ENCODE measurements at regions not wholly inside any gene's neighbourhood (a gene's known extent, or its start where the extent isn't known, plus 50 kb on each side); places are given as distances from the start of the nearest gene placed in this dataset.
A peak's percentile ranks its signal among the peaks of the same experiment; 100 is the strongest.
"Not testable (repeated sequence)": the region's sequence is repeated elsewhere in the genome, so short reads cannot be mapped to it uniquely, and the experiment has no call there.

DNA sequence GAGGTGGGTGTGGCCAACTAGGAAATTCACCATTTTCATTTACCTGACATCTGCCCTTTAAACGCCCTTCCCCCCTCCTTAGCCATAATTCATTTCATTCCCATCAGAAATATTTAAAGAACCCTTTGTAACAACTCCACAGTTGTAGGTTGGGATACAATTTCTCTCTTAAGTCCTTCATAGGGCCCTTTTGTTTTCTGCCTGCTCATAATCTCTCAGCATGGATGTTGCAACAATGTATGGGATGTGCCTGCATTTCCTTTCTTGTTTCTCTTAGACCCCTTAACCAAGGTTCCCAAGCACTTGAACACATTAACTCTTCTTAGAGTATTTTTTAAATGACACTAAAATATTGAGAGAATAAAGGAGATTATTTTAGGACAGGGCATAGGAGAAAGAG, 51.7 kb upstream of the MYO10 start:
- no peak for TF ChIP-seq ZNF70 (CRISPR knock-in tag; IDR thresholded peaks at IDR 0.05)
- TF ChIP-seq, protein P1, sequence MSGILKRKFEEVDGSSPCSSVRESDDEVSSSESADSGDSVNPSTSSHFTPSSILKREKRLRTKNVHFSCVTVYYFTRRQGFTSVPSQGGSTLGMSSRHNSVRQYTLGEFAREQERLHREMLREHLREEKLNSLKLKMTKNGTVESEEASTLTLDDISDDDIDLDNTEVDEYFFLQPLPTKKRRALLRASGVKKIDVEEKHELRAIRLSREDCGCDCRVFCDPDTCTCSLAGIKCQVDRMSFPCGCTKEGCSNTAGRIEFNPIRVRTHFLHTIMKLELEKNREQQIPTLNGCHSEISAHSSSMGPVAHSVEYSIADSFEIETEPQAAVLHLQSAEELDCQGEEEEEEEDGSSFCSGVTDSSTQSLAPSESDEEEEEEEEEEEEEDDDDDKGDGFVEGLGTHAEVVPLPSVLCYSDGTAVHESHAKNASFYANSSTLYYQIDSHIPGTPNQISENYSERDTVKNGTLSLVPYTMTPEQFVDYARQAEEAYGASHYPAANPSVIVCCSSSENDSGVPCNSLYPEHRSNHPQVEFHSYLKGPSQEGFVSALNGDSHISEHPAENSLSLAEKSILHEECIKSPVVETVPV (CRISPR knock-in tag; IDR thresholded peaks at IDR 0.05) = no peak
- TF ChIP-seq ISL1 (CRISPR knock-in tag; IDR thresholded peaks at IDR 0.05) = no peak
- no peak for TF ChIP-seq OSR1 (CRISPR knock-in tag; IDR thresholded peaks at IDR 0.05)
- TF ChIP-seq ARNTL (CRISPR knock-in tag; IDR thresholded peaks at IDR 0.05; ENCODE audit: borderline replicate concordance, low read depth) = no peak
- no peak for TF ChIP-seq ZFP30 (CRISPR knock-in tag; IDR thresholded peaks at IDR 0.05)
- TF ChIP-seq RARB (CRISPR knock-in tag; IDR thresholded peaks at IDR 0.05) = no peak
- TF ChIP-seq PPARA (CRISPR knock-in tag; IDR thresholded peaks at IDR 0.05; ENCODE audit: borderline replicate concordance) = no peak
- TF ChIP-seq TCF4 (CRISPR knock-in tag; IDR thresholded peaks at IDR 0.05; ENCODE audit: borderline replicate concordance) = no peak
- ATAC-seq = no peak

DNA sequence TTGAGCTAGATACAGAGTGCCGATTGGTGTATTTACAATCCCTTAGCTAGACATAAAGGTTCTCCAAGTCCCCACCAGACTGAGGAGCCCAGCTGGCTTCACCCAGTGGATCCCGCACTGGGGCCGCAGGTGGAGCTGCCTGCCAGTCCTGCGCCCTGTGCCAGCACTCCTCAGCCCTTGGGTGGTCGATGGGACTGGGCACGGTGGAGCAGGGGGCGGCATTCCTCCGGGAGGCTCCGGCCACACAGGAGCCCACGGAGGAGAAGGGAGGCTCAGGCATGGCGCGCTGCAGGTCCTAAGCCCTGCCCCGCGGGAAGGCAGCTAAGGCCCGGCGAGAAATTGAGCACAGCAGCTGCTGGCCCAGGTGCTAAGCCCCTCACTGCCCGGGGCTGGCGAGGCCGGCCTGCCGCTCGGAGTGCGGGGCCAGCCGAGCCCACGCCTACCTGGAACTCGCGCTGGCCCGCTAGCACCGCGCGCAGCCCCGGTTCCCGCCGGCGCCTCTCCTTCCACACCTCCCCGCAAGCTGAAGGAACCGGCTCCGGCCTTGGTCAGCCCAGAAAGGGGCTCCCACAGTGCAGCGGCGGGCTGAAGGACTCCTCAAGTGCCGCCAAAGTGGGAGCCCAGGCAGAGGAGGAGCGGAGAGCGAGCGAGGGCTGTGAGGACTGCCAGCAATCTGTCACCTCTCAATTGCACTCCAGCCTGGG, 54.9 kb upstream of the MYO10 start:
- not testable (repeated sequence) for ATAC-seq

DNA sequence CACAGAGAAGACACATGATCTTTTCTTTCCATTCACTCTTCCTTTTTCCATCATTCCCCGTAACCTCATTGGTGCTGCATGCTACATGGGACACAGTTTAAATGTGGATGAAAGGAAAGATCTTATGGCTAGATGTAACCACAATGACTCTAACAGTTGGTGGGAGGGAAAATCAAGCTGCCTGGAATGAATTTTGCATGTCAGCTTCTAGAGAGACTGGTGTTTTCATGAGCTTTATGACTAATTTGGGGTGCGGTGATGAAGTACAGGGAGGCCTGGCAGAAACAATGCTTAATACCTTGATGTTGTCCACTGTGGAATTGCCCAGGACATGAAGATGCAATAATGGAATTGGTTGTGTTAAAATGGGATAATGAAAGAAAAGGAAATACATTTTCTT, 55.9 kb upstream of the MYO10 start:
- peak; percentile 49 for ATAC-seq
- TF ChIP-seq BACH2 (CRISPR knock-in tag; IDR thresholded peaks at IDR 0.05; ENCODE audit: borderline replicate concordance) = no peak
- TF ChIP-seq TCF4 (CRISPR knock-in tag; IDR thresholded peaks at IDR 0.05; ENCODE audit: borderline replicate concordance) = no peak
- TF ChIP-seq, protein P2, sequence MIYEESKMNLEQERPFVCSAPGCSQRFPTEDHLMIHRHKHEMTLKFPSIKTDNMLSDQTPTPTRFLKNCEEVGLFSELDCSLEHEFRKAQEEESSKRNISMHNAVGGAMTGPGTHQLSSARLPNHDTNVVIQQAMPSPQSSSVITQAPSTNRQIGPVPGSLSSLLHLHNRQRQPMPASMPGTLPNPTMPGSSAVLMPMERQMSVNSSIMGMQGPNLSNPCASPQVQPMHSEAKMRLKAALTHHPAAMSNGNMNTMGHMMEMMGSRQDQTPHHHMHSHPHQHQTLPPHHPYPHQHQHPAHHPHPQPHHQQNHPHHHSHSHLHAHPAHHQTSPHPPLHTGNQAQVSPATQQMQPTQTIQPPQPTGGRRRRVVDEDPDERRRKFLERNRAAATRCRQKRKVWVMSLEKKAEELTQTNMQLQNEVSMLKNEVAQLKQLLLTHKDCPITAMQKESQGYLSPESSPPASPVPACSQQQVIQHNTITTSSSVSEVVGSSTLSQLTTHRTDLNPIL (CRISPR knock-in tag; IDR thresholded peaks at IDR 0.05; ENCODE audit: low read depth) = no peak
- no peak for TF ChIP-seq ZNF70 (CRISPR knock-in tag; IDR thresholded peaks at IDR 0.05)
- TF ChIP-seq, protein P3, sequence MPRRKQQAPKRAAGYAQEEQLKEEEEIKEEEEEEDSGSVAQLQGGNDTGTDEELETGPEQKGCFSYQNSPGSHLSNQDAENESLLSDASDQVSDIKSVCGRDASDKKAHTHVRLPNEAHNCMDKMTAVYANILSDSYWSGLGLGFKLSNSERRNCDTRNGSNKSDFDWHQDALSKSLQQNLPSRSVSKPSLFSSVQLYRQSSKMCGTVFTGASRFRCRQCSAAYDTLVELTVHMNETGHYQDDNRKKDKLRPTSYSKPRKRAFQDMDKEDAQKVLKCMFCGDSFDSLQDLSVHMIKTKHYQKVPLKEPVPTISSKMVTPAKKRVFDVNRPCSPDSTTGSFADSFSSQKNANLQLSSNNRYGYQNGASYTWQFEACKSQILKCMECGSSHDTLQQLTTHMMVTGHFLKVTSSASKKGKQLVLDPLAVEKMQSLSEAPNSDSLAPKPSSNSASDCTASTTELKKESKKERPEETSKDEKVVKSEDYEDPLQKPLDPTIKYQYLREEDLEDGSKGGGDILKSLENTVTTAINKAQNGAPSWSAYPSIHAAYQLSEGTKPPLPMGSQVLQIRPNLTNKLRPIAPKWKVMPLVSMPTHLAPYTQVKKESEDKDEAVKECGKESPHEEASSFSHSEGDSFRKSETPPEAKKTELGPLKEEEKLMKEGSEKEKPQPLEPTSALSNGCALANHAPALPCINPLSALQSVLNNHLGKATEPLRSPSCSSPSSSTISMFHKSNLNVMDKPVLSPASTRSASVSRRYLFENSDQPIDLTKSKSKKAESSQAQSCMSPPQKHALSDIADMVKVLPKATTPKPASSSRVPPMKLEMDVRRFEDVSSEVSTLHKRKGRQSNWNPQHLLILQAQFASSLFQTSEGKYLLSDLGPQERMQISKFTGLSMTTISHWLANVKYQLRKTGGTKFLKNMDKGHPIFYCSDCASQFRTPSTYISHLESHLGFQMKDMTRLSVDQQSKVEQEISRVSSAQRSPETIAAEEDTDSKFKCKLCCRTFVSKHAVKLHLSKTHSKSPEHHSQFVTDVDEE (CRISPR knock-in tag; IDR thresholded peaks at IDR 0.05) = no peak
- TF ChIP-seq, protein P4, sequence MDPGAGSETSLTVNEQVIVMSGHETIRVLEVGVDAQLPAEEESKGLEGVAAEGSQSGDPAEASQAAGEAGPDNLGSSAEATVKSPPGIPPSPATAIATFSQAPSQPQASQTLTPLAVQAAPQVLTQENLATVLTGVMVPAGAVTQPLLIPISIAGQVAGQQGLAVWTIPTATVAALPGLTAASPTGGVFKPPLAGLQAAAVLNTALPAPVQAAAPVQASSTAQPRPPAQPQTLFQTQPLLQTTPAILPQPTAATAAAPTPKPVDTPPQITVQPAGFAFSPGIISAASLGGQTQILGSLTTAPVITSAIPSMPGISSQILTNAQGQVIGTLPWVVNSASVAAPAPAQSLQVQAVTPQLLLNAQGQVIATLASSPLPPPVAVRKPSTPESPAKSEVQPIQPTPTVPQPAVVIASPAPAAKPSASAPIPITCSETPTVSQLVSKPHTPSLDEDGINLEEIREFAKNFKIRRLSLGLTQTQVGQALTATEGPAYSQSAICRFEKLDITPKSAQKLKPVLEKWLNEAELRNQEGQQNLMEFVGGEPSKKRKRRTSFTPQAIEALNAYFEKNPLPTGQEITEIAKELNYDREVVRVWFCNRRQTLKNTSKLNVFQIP (CRISPR knock-in tag; IDR thresholded peaks at IDR 0.05; ENCODE audit: borderline replicate concordance, low read depth) = no peak
- TF ChIP-seq ZNF565 (CRISPR knock-in tag; conservative IDR thresholded peaks at IDR 0.05; ENCODE audit: low read depth) = no peak
- TF ChIP-seq ARNTL (CRISPR knock-in tag; IDR thresholded peaks at IDR 0.05; ENCODE audit: borderline replicate concordance, low read depth) = no peak
- no peak for TF ChIP-seq PPARA (CRISPR knock-in tag; IDR thresholded peaks at IDR 0.05; ENCODE audit: borderline replicate concordance)
- no peak for TF ChIP-seq ZC3H10 (CRISPR knock-in tag; IDR thresholded peaks at IDR 0.05)
- TF ChIP-seq, protein P5, sequence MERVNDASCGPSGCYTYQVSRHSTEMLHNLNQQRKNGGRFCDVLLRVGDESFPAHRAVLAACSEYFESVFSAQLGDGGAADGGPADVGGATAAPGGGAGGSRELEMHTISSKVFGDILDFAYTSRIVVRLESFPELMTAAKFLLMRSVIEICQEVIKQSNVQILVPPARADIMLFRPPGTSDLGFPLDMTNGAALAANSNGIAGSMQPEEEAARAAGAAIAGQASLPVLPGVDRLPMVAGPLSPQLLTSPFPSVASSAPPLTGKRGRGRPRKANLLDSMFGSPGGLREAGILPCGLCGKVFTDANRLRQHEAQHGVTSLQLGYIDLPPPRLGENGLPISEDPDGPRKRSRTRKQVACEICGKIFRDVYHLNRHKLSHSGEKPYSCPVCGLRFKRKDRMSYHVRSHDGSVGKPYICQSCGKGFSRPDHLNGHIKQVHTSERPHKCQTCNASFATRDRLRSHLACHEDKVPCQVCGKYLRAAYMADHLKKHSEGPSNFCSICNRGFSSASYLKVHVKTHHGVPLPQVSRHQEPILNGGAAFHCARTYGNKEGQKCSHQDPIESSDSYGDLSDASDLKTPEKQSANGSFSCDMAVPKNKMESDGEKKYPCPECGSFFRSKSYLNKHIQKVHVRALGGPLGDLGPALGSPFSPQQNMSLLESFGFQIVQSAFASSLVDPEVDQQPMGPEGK (CRISPR knock-in tag; IDR thresholded peaks at IDR 0.05; ENCODE audit: borderline replicate concordance) = no peak
- TF ChIP-seq CSDC2 (CRISPR knock-in tag; IDR thresholded peaks at IDR 0.05) = no peak

DNA sequence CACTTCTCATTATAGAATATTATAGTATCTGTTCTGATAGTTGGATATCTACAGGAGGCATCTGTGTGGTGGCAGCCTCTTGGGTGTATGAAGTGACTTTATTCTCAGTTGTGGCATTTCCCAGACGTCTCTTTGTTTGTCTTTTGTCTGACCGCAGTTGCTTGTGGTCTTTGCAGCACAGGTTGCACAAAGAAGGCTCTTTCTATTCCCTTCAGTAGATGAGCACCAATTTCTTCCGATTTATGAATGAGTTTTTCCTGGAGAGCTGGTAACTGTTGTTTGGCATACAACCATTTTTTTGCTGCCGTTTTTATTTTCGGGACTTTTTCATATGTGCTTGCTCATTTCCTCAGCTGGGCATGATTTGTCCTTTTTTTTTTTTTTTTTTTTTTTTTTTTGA, 56.4 kb upstream of the MYO10 start:
- ATAC-seq = peak; percentile 30; the same call in 1 of the 3 replicates
- TF ChIP-seq ZFP30 (CRISPR knock-in tag; IDR thresholded peaks at IDR 0.05) = no peak
- TF ChIP-seq ARNTL (CRISPR knock-in tag; IDR thresholded peaks at IDR 0.05; ENCODE audit: borderline replicate concordance, low read depth) = no peak
- no peak for TF ChIP-seq ZFP3 (CRISPR knock-in tag; IDR thresholded peaks at IDR 0.05)
- TF ChIP-seq TOX (CRISPR knock-in tag; IDR thresholded peaks at IDR 0.05; ENCODE audit: borderline replicate concordance) = no peak
- TF ChIP-seq ZNF8 (CRISPR knock-in tag; IDR thresholded peaks at IDR 0.05) = no peak
- TF ChIP-seq, protein P2 (CRISPR knock-in tag; IDR thresholded peaks at IDR 0.05; ENCODE audit: low read depth) = no peak
- no peak for TF ChIP-seq CSDC2 (CRISPR knock-in tag; IDR thresholded peaks at IDR 0.05)
- TF ChIP-seq ISL1 (CRISPR knock-in tag; IDR thresholded peaks at IDR 0.05) = no peak
- TF ChIP-seq TCF4 (CRISPR knock-in tag; IDR thresholded peaks at IDR 0.05; ENCODE audit: borderline replicate concordance) = no peak
- no peak for TF ChIP-seq BACH2 (CRISPR knock-in tag; IDR thresholded peaks at IDR 0.05; ENCODE audit: borderline replicate concordance)
- no peak for TF ChIP-seq OSR1 (CRISPR knock-in tag; IDR thresholded peaks at IDR 0.05)
